GM18502 (cell line): ENCODE measurements at regions not wholly inside any gene's neighbourhood (a gene's known extent, or its start where the extent isn't known, plus 50 kb on each side); places are given as distances from the start of the nearest gene placed in this dataset.

ENCODE experiments used
- ATAC-seq: cut with Tn5 transposase; IDR thresholded peaks from one replicate; pipeline ENCODE4 v1.9.1; 2021; ENCODE audit warnings: mild to moderate bottlenecking; ENCODE audit not compliant: unreplicated experiment, poor library complexity

DNA sequence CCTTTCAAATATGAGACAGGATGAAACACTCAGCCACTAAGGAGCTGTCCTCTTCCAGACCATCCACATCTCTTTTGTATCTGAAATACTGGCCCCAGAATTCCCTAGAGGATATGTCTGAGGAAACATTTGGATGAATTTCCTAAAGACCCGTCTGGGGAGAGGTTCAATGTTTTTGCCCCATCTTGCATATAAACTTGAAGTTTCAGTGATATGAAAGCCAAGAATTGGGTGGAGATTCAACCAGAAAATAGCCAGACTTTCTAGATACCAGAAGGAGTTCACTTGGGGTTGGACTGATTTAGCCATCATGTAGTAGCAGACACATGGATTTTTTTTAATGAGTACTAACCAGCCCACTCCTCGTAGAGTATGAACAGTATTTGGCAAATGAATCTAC lies 182.0 kb downstream of the PLPP3 start:
- ATAC-seq: no peak

DNA sequence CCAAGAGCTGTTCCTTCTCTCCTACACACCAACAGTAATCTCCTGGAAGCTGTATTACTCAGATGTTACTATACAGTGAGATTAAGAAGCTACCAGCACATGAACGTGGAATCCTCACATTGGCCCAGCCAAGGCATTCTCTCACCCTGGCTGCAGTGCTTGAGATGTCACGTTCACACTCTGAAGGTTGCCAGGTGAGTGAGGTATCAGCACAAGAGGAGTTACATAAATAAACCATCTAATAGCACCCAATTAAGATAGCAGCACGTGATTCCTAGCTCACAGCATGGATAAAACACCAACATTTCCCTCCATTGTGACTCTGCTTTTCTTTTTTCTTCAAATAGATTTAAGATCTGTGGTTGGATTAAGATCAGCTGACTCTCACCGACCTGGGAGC lies 182.8 kb downstream of the PLPP3 start:
- no peak for ATAC-seq

DNA sequence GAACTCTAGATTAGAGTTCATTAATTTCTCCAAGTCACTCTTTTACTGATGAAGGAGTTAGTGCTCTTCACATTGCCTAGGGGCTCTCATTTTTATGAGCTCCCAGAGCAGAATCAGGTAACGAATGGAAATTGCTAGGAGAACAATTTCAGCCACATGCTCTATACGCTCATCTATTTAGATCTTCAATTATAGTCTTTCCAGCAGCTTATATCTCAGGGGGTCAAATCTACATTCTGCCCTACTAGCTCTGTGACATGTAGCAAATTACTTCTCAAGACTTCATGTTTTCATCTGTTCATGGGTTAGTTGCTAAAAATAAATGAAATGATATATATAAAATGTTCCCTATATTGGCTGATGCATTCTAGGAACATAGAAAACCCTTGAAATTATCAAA lies 183.6 kb downstream of the PLPP3 start:
- no peak for ATAC-seq

DNA sequence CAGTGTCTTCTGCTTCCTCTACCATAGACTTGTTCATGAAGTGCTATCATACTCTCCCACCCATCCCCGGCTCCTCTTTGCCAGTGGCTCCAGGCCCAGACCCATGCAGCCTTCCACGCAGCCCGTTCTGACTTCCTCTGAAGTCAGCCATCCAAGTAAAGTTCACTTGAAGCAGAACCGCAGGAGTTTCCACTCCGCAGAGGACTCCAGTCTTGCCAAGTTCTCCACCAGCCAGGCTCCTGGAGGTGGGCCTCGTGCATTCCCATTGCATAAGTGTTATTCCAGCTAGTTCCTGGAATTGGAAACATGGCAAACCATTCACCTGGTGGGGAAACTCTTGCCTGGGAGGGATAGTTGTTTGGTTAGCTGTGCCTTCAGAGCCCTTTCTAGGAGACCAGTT lies 185.1 kb downstream of the PLPP3 start:
- ATAC-seq: no peak

DNA sequence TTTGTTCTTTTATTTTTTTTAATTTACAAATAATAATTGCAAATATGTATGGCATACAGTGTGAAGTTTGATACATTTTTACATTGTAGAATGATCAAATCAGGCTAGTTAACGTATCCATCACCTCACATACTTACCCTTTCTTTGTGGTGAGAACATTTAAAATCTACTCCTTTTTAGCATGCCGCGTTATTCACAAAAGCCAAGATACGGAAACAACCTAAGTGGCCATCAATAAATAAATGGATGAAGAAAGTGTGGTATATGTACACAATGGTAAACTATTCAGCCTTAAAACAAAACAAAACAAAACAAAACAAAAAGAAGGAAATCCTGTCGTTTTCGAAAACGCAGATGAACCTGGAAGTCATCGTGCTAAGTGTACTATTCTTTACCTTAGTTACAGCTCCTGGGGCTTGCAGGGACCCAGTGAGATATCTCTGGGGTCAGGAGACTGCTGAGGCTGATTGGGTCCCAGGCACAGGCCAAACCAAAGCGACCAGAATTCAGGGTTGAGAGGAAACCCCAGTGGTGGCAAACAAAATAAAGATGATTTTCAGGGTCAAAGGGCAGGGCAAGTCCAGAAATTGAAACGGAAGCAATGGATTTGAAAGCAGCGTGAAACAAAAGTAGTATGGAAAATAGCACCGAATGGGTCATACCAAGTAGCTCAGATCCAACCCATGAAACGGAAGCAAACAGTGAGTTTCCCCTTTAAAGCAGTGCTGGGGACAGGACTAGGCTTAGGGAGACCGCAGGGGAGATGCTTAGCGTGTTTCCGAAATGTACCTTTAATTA lies 188.2 kb downstream of the PLPP3 start:
- no peak for ATAC-seq

DNA sequence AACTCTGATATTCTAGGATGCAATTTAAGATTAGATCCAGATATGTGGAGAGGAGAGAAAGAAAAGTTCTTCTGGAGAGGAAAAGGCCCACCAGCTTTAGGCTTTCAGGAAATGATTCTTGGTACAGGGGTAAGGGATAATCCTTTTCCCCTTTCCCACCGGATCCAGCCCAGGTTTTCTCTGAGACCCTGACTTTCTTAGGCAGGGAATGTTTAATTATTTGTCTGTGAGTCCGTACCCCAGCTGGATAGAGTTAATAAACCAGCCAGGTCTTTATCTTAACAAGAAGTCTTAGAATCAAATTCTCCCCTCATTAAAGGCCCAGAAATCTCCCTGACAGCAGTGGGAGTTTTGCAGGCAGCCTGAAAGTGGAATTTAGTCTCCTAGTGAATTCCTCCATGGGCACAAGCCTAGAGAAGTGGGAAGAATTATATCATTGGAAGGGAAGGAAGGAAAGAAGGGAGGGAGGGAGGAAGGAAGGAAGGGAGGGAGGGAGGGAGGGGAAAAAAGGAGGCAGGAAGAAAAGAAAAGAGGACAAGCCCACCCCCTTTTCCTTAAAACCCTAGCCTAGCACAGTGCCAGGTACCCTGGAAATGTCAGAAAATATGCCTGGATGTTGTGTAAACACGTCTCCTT lies 189.0 kb downstream of the PLPP3 start:
- ATAC-seq: no peak

DNA sequence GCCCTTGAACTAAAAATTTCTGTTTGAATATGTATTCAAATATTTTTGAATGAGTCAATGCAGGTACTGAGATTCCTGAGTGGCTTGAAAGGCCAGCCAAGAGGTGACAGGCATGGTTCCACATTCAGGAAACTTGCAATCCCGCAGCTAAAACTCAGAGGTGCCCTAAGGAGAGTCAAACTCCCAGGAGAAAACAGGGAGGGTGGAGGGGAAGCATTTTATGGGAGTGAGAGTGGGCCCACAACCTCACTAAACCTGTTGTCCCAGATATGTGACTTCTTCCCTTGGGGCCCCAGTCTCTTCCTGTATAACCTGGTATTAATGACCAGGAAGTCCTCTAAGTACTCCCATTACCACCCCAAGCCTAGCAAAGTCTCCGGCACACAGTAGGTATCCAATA lies 189.6 kb downstream of the PLPP3 start:
- no peak for ATAC-seq

DNA sequence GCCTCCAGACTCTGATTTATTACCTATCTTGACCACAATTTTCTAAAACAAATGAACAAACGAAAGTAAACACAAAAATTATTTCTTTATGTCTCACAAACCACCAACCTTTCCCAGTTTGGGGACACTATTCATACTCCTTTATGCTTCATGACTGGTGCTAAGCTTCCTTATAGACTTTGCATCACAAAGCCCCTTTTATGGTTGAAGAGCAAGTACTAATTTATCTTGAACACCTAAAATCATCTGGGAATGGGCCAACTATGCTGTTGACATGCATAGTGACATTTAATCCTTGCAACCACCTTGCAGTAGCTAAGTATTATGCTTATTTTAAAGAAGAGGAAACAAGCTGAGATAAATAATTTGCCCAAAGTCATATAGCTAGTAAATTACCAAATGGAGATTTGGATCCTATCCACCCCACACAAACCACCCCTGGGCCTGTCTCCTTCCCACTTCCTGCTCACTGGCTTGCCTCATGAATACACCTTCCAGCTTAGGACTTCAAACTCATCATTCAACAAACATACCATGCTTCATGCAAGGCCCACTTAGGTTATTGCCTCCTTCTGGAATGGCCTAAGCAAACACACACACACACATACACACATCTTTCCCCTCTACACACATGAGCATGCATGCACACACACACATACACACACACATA lies 192.2 kb downstream of the PLPP3 start:
- ATAC-seq: no peak

DNA sequence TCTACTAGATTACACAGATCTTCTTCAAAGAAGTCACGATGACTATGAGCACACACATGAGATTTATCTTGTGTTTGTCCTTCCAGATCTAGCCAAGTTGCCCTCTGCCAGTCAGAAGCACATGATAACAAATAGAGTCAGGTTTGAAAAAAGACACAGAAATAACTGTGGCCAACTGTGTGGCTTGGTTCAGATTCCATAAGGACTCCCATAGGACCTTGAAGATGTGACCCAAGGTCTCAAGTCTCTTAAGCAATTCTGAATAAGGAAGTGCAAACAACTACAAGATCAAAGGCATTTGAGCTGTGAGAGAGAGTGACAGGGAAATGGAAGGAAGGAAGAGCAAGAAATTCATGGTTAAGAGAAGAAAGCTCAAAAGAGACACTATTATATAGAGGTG lies 194.0 kb downstream of the PLPP3 start:
- ATAC-seq: no peak

DNA sequence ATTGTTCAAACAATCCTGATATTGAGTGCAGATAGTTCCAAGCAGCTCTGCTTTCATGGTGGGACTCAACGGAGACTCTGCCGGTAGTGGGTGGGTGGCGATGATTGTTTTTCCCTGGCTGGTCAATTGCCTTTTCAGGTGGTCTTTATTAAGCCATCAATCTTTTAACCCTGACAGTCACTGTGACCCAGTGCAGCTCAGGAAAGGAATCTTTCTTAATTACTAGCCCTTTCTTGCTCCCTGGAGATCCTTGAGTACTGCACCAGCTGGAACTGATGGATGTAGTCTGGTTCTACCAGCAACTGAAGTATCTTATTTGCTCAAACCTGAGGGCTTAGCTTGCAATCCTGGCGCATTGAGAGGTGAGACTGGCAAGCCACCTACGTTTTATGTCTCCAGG lies 196.4 kb downstream of the PLPP3 start:
- ATAC-seq: no peak

DNA sequence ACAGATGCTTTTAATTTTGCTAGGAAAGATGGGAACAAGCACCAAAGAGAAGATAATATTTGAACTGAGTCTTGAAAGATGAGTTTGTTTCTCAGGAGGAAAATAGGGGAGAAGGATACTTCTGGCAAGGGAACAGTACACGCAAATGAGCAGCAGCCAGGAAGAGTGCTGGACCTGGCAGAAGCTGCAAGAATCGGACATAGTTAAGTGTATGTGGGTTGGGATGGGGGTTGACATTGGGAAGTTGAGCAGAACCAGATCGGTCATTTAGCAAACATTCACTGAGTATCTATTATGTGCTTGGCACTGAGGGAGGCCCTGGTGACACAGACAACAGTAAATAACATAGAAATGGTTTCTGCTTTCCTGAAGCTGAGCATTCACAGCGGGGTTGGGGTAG lies 198.8 kb downstream of the PLPP3 start:
- no peak for ATAC-seq

DNA sequence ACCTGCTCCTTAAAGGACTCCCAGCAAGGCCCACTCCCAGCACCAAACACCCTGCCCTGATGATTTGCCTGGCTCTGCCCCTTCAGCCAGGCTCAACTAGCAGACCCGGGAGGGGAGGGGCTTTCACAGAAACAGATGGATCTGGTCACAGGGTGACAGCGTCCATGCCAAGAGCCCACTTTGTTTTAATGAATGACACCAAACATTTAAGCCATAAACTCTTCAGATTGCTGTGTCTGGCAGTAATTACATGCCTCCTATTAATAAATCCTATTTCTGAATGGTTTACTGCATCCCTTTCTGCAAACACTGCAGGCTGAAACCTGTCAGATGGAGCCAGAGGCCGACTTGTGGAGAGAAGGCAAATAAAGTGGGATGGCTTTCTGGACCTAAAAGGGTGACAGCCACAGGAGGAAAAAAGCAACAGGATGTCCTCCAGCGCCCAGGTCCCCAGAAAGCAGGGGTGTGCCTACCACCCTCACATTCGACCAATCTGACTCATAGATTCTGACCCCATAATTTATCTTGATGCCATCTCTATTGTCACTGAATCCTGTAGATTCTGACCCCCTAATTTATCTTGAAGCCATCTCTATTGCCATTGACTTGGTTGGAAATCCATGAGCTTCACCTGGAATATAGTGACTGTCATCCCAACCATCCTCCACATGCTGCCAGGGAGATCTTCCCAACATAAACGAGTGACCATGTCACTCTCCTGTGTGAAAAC lies 200.9 kb downstream of the PLPP3 start:
- ATAC-seq: no peak

DNA sequence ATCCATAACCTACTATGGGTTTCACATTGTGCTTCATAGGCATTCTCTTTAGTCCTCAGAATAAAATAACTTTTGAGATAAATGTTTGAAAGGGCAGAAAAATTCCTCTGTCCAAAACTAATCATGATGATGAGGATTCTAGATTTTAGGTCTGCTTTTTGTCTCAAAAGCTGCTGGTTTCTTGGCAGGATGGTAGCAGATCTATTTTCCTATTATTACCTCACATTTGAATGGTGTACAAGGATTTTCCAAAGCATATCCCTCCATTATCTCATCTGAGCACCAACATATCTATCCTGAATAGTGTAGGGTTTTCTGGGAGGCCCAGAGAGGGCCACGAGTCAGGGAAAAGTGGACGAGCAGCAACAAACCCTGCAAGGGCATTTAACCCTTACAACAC lies 201.9 kb downstream of the PLPP3 start:
- ATAC-seq: no peak

DNA sequence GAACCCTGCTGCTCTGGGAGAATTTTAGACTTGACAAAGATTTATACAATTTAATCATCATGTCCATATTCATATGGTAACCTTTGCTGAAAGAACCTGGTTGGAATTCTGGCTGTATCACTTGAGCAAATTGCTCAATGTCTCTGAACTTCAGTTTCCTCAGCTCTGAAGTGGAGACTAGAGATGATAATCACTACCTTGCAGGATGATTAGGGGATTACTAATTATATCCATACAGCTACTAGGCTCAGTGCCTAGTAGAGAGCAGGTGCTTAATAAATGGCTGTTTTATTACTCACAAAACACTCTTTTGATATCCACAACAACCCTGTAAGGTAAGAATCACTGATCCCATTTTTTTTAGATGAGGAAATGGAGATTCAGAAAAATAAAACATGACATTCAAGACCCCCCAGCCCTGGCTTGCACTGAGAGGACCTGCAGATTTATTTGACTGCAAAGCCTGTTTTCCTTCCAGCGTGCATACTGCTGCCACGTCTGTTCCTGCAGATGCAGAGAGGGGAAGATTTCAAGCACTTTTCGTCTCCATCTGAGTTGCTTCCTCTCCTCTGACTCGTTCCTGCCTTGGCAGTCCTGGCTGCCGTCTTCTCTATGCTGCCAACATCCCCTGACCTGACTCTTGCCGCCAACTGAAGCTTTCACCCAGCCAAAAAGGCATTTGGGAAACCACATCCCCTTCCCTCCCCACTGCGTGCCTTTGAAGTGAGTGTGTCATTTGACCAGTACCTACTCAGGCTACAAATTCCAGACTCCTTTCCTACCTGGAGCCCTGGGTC lies 203.0 kb downstream of the PLPP3 start:
- no peak for ATAC-seq

DNA sequence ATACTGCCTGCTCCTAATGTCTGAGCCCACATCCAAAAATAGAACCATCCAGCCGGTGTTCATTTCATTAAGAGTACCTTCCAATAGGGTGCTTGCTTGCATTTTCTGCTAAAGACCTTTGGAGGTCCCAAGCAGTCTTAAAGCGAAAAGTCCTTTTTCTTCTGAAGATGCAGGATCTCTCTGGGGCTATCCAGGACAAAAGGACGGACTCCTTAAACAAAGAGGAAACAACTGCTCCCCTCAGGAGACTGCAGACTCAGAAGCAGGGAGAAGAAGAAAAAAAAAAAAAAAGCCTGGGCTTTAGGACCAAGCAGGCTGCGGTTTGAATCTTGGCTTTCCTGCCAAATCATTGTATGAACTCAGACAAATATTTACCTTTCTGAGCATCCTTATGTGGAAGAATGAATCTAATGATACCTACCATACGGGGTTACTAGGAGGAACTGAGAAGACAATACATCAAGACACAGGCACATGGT lies 204.0 kb downstream of the PLPP3 start:
- ATAC-seq: no peak

DNA sequence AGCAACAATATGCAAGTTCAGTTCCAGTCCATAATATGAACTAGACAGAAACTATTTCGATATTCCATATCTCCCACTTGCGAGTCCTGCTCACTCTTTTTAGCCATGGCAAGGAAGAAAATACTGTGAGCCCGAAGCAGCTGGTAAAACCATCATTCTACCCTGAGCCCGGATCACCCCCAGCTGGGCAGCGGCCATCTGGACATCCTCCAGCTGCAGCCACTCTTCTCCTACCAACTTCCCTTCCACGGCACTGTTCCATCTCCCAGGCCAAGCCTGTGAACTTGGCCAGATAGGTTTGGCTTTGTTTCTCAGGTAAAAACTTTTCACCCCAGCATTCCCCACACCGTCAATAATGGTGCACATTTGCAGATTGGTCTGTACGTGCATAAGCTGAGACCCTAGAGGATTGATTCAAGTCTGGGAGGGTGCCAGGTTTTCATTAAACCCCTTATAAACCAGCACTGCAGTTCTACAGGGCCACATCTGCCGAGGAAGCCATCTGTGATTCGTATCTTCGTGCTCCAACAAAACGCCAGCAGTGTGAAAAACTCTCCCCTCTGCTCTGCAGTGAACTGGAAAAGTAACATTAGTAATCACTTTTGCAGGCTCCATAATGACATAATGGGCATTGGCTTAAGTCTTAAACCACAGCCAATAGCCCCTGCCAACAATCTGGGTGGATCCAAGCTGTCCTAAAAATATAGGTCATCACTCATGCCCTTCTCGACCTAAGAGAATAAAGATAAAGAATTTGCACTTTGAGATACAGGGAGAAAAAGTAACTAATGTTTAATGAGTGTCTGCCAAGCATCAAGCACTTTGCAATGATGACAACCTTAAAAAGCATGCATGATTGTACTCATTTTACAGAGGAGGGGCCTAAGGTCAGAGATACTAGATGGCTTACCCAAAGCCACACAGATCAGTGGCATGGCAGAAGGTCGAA lies 205.1 kb downstream of the PLPP3 start:
- ATAC-seq: no peak

DNA sequence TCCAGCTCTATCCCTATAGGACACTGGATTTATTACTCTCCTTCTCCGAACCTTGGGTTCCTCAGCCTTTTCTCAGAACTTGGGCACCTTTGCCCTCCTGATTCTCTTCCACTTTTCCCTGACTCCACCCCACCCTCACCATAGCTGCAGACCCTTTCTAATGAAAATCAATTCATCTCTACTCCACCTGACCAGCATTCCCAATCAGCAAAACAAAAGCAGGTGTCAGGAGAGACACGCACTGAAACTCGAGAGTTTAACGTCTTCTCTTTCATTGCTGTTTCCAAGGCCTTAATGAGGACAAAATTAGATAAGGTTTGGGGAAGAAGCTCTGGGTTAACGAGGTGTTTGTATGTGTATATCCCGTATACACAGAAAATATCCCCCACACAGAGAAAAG lies 208.8 kb downstream of the PLPP3 start:
- no peak for ATAC-seq

DNA sequence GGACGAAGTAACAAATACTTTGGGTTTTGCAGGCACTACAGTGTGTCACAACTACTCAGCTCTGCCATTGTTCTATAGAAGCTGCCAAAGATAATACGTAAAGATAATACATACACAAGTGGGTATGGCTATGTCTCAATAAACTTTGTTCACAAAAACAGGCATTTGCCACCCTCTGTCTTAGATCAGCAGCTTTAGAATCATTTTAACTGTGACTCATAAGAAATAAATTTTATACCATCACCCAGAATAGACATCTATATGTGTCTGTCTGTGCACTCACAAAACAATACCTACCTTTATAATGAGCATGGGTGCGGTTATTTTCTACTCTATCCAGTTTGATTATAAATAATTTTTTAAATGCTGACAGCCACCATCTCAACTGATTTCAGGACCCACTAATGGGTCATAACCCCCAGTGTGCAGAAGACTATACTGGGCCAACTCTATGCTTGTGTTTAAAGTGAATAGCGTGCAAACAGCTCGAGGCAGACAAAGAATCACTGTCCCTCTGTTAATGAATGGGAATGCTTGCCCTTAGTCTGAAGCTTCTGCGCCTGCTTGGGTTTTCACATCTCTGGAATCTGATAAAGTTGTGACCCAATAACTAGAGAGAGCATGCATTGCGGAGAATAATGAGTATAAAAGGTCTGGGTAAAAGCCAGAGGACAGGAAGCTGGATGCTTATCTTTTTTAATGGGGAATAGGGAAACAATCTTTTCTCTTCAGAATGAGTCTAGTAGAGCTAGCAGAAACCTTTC lies 216.2 kb downstream of the PLPP3 start:
- no peak for ATAC-seq
